ENCODE measurements at regions not wholly inside any gene's neighbourhood (a gene's known extent, or its start where the extent isn't known, plus 50 kb on each side); places are given as distances from the start of the nearest gene placed in this dataset.
A peak's percentile ranks its signal among the peaks of the same experiment; 100 is the strongest.

- DNase-seq (no peak), ATAC-seq (no peak)
- Mint-ChIP-seq H3K9me3 (peaks cover 0 to 9% (median 3%) of the 10 kb centered on the region in 9 donors), H3K36me3 (peaks cover 0 to 8% (median 0%) of the 10 kb centered on the region in 3 donors), H3K27me3 (peaks cover 5 to 20% (median 9%) of the 10 kb centered on the region in 5 donors), H3K4me1 (no peaks in the 10 kb centered on the region), H3K27ac (no peak overlapping the region), H3K4me3 (no peak overlapping the region)
- POLR2A ChIA-PET = no interaction called here
Measured at GRCh38 chr17:74070374-74070773, 133.1 kb upstream of the RPL38 start.

- no peak for DNase-seq
- POLR2A ChIA-PET = no interaction called here
- Mint-ChIP-seq H3K27me3 (peaks cover 3 to 16% (median 5%) of the 10 kb centered on the region in 5 donors), H3K27ac (no peak overlapping the region), H3K36me3 (peaks cover 0 to 8% (median 0%) of the 10 kb centered on the region in 3 donors), H3K4me1 (no peaks in the 10 kb centered on the region), H3K4me3 (no peak overlapping the region), H3K9me3 (peaks cover 0 to 9% (median 3%) of the 10 kb centered on the region in 9 donors)
- no peak for ATAC-seq
Measured at GRCh38 chr17:74070998-74071679, 132.3 kb upstream of the RPL38 start.

- no peak overlapping the region for H3K4me3 Mint-ChIP-seq
- no peak for DNase-seq
- H3K27ac Mint-ChIP-seq = no peak overlapping the region
- POLR2A ChIA-PET = no interaction called here
- H3K36me3 Mint-ChIP-seq = peaks cover 0 to 8% (median 0%) of the 10 kb centered on the region in 3 donors
- H3K27me3 Mint-ChIP-seq = peaks cover 1 to 8% (median 3%) of the 10 kb centered on the region in 5 donors
- H3K4me1 Mint-ChIP-seq = no peaks in the 10 kb centered on the region
- peaks cover 0 to 9% (median 3%) of the 10 kb centered on the region in 9 donors for H3K9me3 Mint-ChIP-seq
- no peak for ATAC-seq
Measured at GRCh38 chr17:74072340-74072739, 131.1 kb upstream of the RPL38 start.

- H3K27ac Mint-ChIP-seq = no peak overlapping the region
- DNase-seq = no peak
- H3K36me3 Mint-ChIP-seq = peaks cover 0 to 8% (median 0%) of the 10 kb centered on the region in 3 donors
- H3K4me1 Mint-ChIP-seq = no peaks in the 10 kb centered on the region
- POLR2A ChIA-PET = no interaction called here
- H3K9me3 Mint-ChIP-seq = peaks cover 0 to 9% (median 3%) of the 10 kb centered on the region in 9 donors
- H3K4me3 Mint-ChIP-seq = no peak overlapping the region
- H3K27me3 Mint-ChIP-seq = peaks cover 0 to 10% (median 3%) of the 10 kb centered on the region in 5 donors
- no peak for ATAC-seq
Measured at GRCh38 chr17:74076446-74076845, 127.0 kb upstream of the RPL38 start.

- POLR2A ChIA-PET = no interaction called here
- ATAC-seq (no peak), DNase-seq (no peak)
- peaks cover 0 to 8% (median 0%) of the 10 kb centered on the region in 3 donors for H3K36me3 Mint-ChIP-seq
- peaks cover 3 to 18% (median 7%) of the 10 kb centered on the region in 5 donors for H3K27me3 Mint-ChIP-seq
- H3K4me3 Mint-ChIP-seq = no peak overlapping the region
- H3K4me1 Mint-ChIP-seq = no peaks in the 10 kb centered on the region
- H3K9me3 Mint-ChIP-seq = peaks cover 0 to 9% (median 3%) of the 10 kb centered on the region in 9 donors
- H3K27ac Mint-ChIP-seq = no peak overlapping the region
Measured at GRCh38 chr17:74077231-74077630, 126.2 kb upstream of the RPL38 start.

GRCh38 chr17:74078363-74078941, 125.0 kb upstream of the RPL38 start:
- Mint-ChIP-seq H3K36me3 (peaks cover 0 to 5% (median 0%) of the 10 kb centered on the region in 3 donors), H3K4me1 (no peaks in the 10 kb centered on the region), H3K9me3 (peaks cover 0 to 6% (median 0%) of the 10 kb centered on the region in 9 donors), H3K27me3 (peaks cover 2 to 24% (median 14%) of the 10 kb centered on the region in 5 donors), H3K4me3 (no peak overlapping the region), H3K27ac (no peak overlapping the region)
- no peak for ATAC-seq
- no peak for DNase-seq
- POLR2A ChIA-PET = no interaction called here

GRCh38 chr17:74079537-74080300, 123.8 kb upstream of the RPL38 start:
- Mint-ChIP-seq H3K27me3 (peaks cover 4 to 26% (median 13%) of the 10 kb centered on the region in 5 donors), H3K4me1 (no peaks in the 10 kb centered on the region), H3K27ac (no peak overlapping the region), H3K4me3 (no peak overlapping the region), H3K36me3 (peaks cover 0 to 3% (median 0%) of the 10 kb centered on the region in 3 donors), H3K9me3 (peaks cover 0 to 10% (median 1%) of the 10 kb centered on the region in 9 donors)
- POLR2A ChIA-PET = no interaction called here
- ATAC-seq = no peak
- DNase-seq = no peak

- Mint-ChIP-seq H3K27me3 (peaks cover 7 to 26% (median 13%) of the 10 kb centered on the region in 5 donors), H3K27ac (no peak overlapping the region), H3K4me3 (no peak overlapping the region), H3K4me1 (no peaks in the 10 kb centered on the region), H3K36me3 (peaks cover 0 to 13% (median 0%) of the 10 kb centered on the region in 3 donors), H3K9me3 (peaks cover 0 to 19% (median 11%) of the 10 kb centered on the region in 9 donors)
- POLR2A ChIA-PET = no interaction called here
- ATAC-seq (no peak), DNase-seq (no peak)
Measured at GRCh38 chr17:74080656-74081582, 122.6 kb upstream of the RPL38 start.

GRCh38 chr17:74082886-74083285, 120.6 kb upstream of the RPL38 start:
- no peak overlapping the region for H3K27ac Mint-ChIP-seq
- peaks cover 7 to 35% (median 18%) of the 10 kb centered on the region in 5 donors for H3K27me3 Mint-ChIP-seq
- H3K9me3 Mint-ChIP-seq = peaks cover 0 to 19% (median 11%) of the 10 kb centered on the region in 9 donors
- H3K4me1 Mint-ChIP-seq = no peaks in the 10 kb centered on the region
- DNase-seq = no peak
- POLR2A ChIA-PET = no interaction called here
- ATAC-seq = no peak
- peak overlapping the region in 1 of 10 donors; percentile 10 for H3K4me3 Mint-ChIP-seq
- peaks cover 0 to 13% (median 0%) of the 10 kb centered on the region in 3 donors for H3K36me3 Mint-ChIP-seq

- POLR2A ChIA-PET = no interaction called here
- Mint-ChIP-seq H3K9me3 (peaks cover 0 to 19% (median 11%) of the 10 kb centered on the region in 9 donors), H3K36me3 (peaks cover 0 to 13% (median 0%) of the 10 kb centered on the region in 3 donors), H3K4me3 (no peak overlapping the region), H3K27ac (no peak overlapping the region), H3K27me3 (peaks cover 7 to 39% (median 23%) of the 10 kb centered on the region in 5 donors), H3K4me1 (no peaks in the 10 kb centered on the region)
- DNase-seq (no peak), ATAC-seq (no peak)
Measured at GRCh38 chr17:74083321-74083720, 120.2 kb upstream of the RPL38 start.

- Mint-ChIP-seq H3K27me3 (peaks cover 12 to 49% (median 23%) of the 10 kb centered on the region in 5 donors), H3K9me3 (peaks cover 0 to 19% (median 11%) of the 10 kb centered on the region in 9 donors), H3K36me3 (peaks cover 0 to 13% (median 0%) of the 10 kb centered on the region in 3 donors), H3K4me3 (no peak overlapping the region), H3K27ac (no peak overlapping the region), H3K4me1 (no peaks in the 10 kb centered on the region)
- DNase-seq (no peak), ATAC-seq (no peak)
- POLR2A ChIA-PET = no interaction called here
Measured at GRCh38 chr17:74085434-74085833, 118.0 kb upstream of the RPL38 start.

- peaks cover 14 to 44% (median 27%) of the 10 kb centered on the region in 5 donors for H3K27me3 Mint-ChIP-seq
- H3K9me3 Mint-ChIP-seq = peaks cover 1 to 31% (median 15%) of the 10 kb centered on the region in 9 donors
- DNase-seq = no peak
- no peak overlapping the region for H3K4me3 Mint-ChIP-seq
- H3K4me1 Mint-ChIP-seq = no peaks in the 10 kb centered on the region
- ATAC-seq = no peak
- H3K27ac Mint-ChIP-seq = no peak overlapping the region
- POLR2A ChIA-PET = no interaction called here
- peaks cover 0 to 13% (median 0%) of the 10 kb centered on the region in 3 donors for H3K36me3 Mint-ChIP-seq
Measured at GRCh38 chr17:74087002-74087585, 116.4 kb upstream of the RPL38 start.
